AG08395 (cell line): ENCODE measurements at regions not wholly inside any gene's neighbourhood (a gene's known extent, or its start where the extent isn't known, plus 50 kb on each side); places are given as distances from the start of the nearest gene placed in this dataset.
"Not testable (repeated sequence)": the region's sequence is repeated elsewhere in the genome, so short reads cannot be mapped to it uniquely, and the experiment has no call there.

Experiments used
- DNase-seq: peaks from one replicate; pipeline ENCODE4 v3.0.0; 2012; ENCODE audit warnings: mixed read lengths, low spot score

- DNase-seq, result no peak
These were observed 142.8 kb downstream of the NECTIN1 start for GRCh38 chr11:119586181-119586580.

GRCh38 chr11:119585043-119585781, 143.8 kb downstream of the NECTIN1 start:
- no peak for DNase-seq

GRCh38 chr11:119584193-119585042, 144.6 kb downstream of the NECTIN1 start:
- DNase-seq, result peak; percentile 62

DNA sequence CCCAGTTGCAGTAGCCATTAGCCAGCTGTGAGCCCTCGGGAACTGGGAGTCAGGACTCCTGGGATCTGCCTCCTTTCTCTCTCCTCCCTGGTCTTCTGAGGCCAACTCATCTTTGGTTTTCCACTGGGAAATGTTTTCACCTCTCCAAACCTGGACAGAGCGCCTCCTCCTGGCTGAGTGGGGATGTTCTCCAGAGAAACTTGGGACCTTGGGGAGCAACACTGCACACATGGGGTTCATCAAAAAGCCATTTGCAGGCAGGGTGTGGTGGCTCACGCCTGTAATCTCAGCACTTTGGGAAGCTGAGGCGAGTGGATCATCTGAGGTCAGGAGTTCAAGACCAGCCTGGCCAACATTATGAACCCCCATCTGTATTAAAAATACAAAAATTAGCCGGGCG, 145.4 kb downstream of the NECTIN1 start:
- no peak for DNase-seq

DNA sequence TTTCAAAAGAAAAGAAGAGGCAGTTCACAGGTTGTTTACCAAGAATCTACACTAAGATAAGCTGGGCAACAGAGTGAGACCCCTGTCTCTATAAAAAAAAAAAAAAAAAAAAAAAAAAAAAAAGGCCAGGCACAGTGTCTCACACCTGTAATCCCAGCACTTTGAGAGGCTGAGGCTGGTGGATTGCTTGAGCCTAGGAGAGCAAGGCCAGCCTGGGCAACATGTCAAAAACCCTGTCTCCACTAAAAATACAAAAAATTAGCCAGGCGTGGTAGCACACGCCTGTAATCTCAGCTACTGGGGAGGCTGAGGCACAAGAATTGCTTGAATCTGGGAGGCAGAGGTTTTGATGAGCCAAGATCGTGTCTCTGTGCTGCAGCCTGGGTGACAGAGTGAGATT, 147.6 kb downstream of the NECTIN1 start:
- DNase-seq, result not testable (repeated sequence)

- no peak for DNase-seq
These were observed 148.2 kb downstream of the NECTIN1 start for GRCh38 chr11:119580751-119581150.

GRCh38 chr11:119580081-119580480, 148.9 kb downstream of the NECTIN1 start:
- DNase-seq, result no peak

DNA sequence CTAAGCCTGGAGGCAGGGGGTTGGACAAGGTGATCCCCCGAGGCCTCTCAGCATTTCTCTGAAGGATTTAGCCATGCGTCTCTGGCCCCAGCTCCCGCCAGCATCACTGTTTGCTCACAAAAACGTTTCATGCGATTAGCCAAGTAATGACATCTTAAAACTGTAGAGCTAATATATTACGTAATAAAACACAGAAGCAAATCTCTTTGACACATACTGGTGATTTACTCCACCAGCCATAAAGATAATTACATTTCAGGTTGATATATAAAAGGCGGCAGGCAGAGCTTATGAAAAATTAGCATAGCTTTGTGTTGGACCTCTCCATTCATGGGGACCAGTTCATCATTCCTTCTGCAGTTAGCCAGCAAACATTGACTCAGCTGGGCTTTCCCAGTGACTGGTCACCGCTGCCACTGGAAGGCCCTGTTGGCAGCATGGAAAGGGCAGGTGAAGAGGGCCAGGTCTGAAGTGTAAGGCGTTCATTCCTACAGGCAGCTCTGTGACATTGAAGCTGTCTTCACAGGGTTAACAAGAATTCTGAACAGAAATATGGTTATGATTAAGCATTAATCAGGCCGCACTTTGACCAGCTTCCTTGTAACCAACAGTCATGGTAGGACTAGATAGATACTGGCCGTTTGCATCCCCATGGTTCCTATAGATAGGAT, 150.3 kb downstream of the NECTIN1 start:
- DNase-seq, result no peak

DNA sequence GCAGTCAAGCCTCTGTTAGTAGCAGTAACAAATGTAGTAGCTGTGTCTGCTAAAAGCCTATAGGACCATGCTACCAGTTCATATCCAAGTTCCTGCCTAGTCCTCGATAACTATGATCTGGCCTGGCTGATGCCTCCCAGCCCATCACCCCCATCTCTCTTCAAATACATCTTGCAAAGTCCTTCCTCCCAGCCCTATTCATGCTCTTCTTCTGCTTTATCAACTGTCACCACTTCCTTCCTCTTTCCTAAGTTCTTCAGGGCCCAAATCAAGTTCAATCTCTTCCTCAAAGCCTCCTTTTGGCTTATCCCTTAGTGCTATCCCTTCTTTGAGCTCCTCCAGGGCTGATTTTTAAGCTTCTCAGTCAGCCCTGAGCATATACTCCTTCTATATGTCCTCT, 150.9 kb upstream of the THY1 start:
- no peak for DNase-seq

- DNase-seq, result no peak
These were observed 149.8 kb upstream of the THY1 start for GRCh38 chr11:119572481-119573424.

DNA sequence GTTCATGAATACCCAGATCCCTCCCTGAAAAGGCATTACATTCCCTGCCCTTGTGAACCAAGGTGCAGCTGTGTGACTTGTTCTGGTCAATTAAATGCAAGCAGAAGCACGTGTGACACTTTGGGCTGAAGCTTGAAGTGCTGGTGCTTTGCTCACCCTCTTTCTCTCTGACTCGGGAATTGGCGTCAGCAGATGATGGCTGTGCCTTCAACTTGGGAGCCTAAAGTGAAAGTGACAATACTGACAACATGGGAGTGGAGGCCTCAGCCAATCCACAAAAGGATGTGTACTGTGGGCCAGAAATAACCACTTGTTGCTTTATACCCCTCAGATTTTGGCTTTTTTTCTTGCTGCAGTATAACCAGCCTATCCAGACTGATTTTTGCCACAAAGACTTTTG, 148.3 kb upstream of the THY1 start:
- DNase-seq, result no peak

DNA sequence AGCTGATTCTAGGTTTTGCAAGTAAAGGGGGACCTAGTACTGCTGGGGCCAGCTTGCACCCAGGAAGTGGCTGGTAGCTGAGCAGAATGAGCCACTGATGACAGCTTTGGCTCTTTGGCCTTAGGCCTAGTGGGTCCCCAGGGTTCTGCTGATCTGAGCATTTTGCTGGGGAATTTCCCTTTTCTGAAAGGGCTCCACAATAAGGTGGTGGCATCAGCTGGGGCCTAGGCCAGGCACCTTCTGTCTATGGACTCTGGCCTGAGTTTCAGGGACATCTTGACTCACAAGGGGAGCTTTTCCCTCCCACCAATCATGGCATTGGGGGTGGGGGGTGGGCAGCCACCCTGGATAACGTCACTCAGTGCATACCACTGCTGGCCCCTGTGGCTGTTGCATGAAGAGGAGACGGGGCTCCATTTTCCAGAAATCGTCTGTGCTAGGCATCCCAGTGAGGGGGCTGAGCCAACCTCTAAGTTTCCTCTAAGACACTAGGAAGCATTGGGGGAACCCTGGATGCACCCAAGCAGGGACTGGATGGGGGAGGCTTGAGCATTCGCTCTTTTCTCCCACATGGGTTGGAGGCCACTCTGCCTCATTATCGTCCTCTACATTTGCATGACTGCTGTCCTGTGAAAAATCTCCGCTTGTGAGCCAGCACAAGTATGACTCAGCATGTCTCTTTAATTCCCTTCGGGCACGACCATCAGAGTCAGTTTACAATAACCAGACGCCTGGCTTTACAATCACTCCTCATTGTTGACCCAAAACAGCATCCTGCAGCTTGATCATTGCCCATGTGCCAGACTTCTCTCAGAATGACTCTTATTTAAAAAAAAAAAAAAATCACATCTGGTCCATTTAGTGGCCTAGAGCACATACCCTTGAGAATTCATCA, 145.0 kb upstream of the THY1 start:
- peak; percentile 90 for DNase-seq

GRCh38 chr11:119566319-119566718, 143.3 kb upstream of the THY1 start:
- DNase-seq, result no peak

- DNase-seq, result not testable (repeated sequence)
These were observed 142.7 kb upstream of the THY1 start for GRCh38 chr11:119565693-119566092.

GRCh38 chr11:119560961-119561360, 138.0 kb upstream of the THY1 start:
- DNase-seq, result no peak

DNA sequence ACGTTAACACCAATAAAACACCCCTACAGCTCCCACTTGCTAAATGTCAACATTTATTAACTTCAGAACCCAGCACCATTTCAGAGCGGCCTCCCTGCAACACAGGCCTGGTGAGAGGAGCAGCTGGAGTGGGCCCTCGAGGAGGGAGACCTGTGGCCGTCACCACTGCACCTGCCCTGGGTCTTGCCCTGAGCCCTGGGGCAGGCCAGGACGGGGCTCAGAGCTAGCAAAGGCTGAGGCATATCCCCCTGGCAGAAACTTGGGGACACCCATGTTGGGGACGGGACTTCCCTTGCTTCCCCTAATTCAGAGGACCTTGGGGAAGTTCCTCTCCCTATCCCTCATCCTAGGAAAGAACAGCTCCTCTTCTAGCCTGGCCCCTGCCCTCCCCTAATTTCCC, 137.3 kb upstream of the THY1 start:
- DNase-seq, result no peak

DNA sequence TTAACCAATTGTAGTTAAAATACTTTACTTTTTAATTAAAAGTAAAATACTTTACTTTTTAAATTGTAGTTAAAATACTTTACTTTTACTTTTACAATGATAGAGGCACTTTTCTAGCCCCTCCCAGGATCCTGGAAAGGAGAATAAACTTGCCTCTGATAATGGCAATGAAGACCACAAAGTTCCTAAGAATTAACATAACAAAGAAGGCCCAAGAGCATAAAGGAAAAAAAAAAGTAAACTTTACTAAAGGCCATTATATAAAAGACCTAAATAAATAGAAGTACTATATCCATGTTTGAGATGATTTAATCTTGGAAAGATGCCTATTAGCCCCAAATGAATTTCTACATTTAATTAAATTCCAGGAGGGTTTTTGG, 129.1 kb upstream of the THY1 start:
- DNase-seq, result no peak

GRCh38 chr11:119551420-119552105, 128.6 kb upstream of the THY1 start:
- DNase-seq, result peak; percentile 49

GRCh38 chr11:119550053-119550752, 127.2 kb upstream of the THY1 start:
- DNase-seq, result no peak
